Effector memory CD4-positive, alpha-beta T cell (primary cell): ENCODE measurements at regions not wholly inside any gene's neighbourhood (a gene's known extent, or its start where the extent isn't known, plus 50 kb on each side); places are given as distances from the start of the nearest gene placed in this dataset.

Experiments used
- DNase-seq, 3 donors: peaks; one replicate each; pipeline ENCODE4 v3.0.0-alpha.2; 2020
- H3K27ac ChIP-seq: 2 replicates; pipeline ENCODE4 v1.7.0; 2013; ENCODE audit warnings: mild to moderate bottlenecking, low read length, moderate library complexity; ENCODE audit not compliant: insufficient read depth, poor library complexity, severe bottlenecking
- H3K27me3 ChIP-seq: replicated peaks from 2 replicates; pipeline ENCODE4 v1.7.0; 2013; ENCODE audit warnings: mild to moderate bottlenecking, low read length; ENCODE audit not compliant: insufficient read depth, control insufficient read depth, poor library complexity, severe bottlenecking
- H3K36me3 ChIP-seq: 2 replicates; pipeline ENCODE4 v1.7.0; 2013; ENCODE audit warnings: mild to moderate bottlenecking, low read length, moderate library complexity; ENCODE audit not compliant: control insufficient read depth, insufficient read depth
- H3K4me1 ChIP-seq: 2 replicates; pipeline ENCODE4 v1.7.0; 2013; ENCODE audit warnings: low read length, mild to moderate bottlenecking; ENCODE audit not compliant: control insufficient read depth, insufficient read depth, poor library complexity, severe bottlenecking
- H3K4me3 ChIP-seq: 2 replicates; pipeline ENCODE4 v1.7.0; 2013; ENCODE audit warnings: low read length, low read depth, mild to moderate bottlenecking; ENCODE audit not compliant: insufficient read depth, poor library complexity, severe bottlenecking
- H3K9me3 ChIP-seq: 2 replicates; pipeline ENCODE4 v1.7.0; 2013; ENCODE audit warnings: mild to moderate bottlenecking, low read length, moderate library complexity; ENCODE audit not compliant: control insufficient read depth

GRCh38 chr21:41031701-41032220 is 136.2 kb upstream of the BACE2 start:
- no peak for DNase-seq
- H3K27ac ChIP-seq = no peak overlapping the region
- H3K36me3 ChIP-seq = no peaks in the 10 kb centered on the region
- no peaks in the 10 kb centered on the region for H3K9me3 ChIP-seq
- no peaks in the 10 kb centered on the region for H3K4me1 ChIP-seq
- no peak overlapping the region for H3K4me3 ChIP-seq
- no peaks in the 10 kb centered on the region for H3K27me3 ChIP-seq

- Histone ChIP-seq H3K27me3 (no peaks in the 10 kb centered on the region), H3K4me1 (no peaks in the 10 kb centered on the region), H3K4me3 (no peak overlapping the region), H3K9me3 (no peaks in the 10 kb centered on the region), H3K27ac (no peak overlapping the region), H3K36me3 (no peaks in the 10 kb centered on the region)
- no peak for DNase-seq
These were observed 135.4 kb upstream of the BACE2 start for GRCh38 chr21:41032541-41032940.

DNA sequence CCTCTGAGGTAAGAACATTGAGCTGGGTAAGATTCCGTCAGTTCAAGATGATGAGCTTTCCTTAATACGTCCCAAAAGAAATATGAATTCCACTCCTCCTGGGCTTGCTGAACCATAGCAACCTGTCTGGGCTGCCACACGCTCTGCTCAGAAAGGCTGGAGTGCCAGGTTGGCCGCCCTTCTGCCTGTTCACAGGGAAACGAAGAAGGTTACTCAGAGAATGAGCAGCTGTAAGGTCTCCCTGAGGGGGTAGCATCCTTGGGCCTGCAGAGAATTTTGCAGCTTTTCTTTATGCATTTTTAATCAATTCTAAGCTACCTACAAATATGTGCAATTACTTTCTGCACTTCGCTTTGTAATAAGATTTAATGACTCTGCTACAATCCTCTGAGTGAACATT is 130.7 kb upstream of the BACE2 start:
- Histone ChIP-seq H3K4me1 (no peaks in the 10 kb centered on the region), H3K9me3 (no peaks in the 10 kb centered on the region), H3K27me3 (no peaks in the 10 kb centered on the region), H3K4me3 (no peak overlapping the region), H3K36me3 (no peaks in the 10 kb centered on the region), H3K27ac (no peak overlapping the region)
- no peak for DNase-seq

DNA sequence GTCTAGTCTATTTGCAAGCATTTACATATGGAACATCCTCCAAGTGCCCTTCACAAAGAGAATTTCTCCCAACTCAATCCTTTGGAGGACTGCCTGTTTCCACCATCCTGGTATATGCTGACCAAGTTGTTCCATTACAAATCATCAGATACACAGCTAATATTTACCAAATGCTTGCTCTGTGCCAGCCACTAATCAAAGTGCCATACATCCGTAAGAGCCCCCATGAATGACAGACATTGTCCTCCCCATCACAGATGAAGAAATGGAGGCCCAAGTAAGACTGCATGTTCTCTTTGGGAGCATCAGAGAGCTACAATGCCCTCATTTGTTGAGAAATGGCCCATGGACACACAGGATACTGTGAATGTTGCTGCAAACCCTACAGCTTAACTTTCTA is 130.0 kb upstream of the BACE2 start:
- Histone ChIP-seq H3K36me3 (no peaks in the 10 kb centered on the region), H3K4me1 (no peaks in the 10 kb centered on the region), H3K4me3 (no peak overlapping the region), H3K9me3 (no peaks in the 10 kb centered on the region), H3K27me3 (no peaks in the 10 kb centered on the region), H3K27ac (no peak overlapping the region)
- no peak for DNase-seq

GRCh38 chr21:41043014-41043413 is 124.9 kb upstream of the BACE2 start:
- no peaks in the 10 kb centered on the region for H3K4me1 ChIP-seq
- H3K36me3 ChIP-seq = no peaks in the 10 kb centered on the region
- no peaks in the 10 kb centered on the region for H3K9me3 ChIP-seq
- no peak overlapping the region for H3K27ac ChIP-seq
- H3K27me3 ChIP-seq = no peaks in the 10 kb centered on the region
- no peak for DNase-seq
- no peak overlapping the region for H3K4me3 ChIP-seq

DNA sequence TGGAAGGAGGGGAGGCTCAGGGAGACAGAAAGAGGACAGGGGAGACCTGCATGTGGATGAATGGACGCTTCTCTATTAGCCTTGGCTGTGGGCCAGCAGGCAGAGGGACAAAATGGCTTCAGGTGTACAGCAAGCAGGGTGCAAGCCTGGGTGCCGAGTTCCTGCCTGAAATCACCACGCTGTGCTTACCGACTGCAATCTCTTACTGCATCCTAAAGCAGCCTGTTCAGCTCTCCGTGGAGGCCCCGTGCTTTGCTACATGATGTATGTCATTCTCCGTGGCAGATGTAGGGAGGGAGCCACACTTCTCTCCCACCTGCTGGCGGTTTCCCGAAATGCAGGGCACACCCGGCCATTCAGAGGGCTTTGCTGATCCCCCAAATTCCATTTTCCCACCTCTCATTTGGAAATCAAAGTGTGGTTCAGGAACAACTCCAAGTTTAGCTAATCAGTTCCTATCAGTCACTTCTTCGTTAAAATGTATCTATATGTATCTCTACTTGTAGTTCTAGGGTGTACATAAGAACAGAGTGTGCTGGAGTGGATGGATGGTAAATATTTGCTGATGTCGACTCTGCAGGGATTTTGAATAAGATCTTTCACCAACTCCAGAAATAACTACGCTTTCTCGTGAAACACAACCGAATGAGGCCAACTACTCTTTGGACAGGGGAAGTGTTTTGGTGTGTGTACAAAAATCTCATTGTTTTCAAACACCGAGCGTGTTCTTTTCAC is 122.3 kb upstream of the BACE2 start:
- no peaks in the 10 kb centered on the region for H3K36me3 ChIP-seq
- H3K4me1 ChIP-seq = no peaks in the 10 kb centered on the region
- no peak overlapping the region for H3K4me3 ChIP-seq
- H3K27me3 ChIP-seq = no peaks in the 10 kb centered on the region
- DNase-seq = no peak
- H3K27ac ChIP-seq = no peak overlapping the region
- H3K9me3 ChIP-seq = no peaks in the 10 kb centered on the region

- Histone ChIP-seq H3K27me3 (no peaks in the 10 kb centered on the region), H3K36me3 (no peaks in the 10 kb centered on the region), H3K9me3 (no peaks in the 10 kb centered on the region), H3K27ac (no peak overlapping the region), H3K4me3 (no peak overlapping the region), H3K4me1 (no peaks in the 10 kb centered on the region)
- DNase-seq = no peak
These were observed 119.8 kb upstream of the BACE2 start for GRCh38 chr21:41048145-41048544.

- Histone ChIP-seq H3K9me3 (no peaks in the 10 kb centered on the region), H3K27ac (no peak overlapping the region), H3K4me1 (no peaks in the 10 kb centered on the region), H3K36me3 (no peaks in the 10 kb centered on the region), H3K27me3 (no peaks in the 10 kb centered on the region), H3K4me3 (no peak overlapping the region)
- no peak for DNase-seq
These were observed 119.3 kb upstream of the BACE2 start for GRCh38 chr21:41048623-41049022.

GRCh38 chr21:41052820-41053555 is 115.0 kb upstream of the BACE2 start:
- no peaks in the 10 kb centered on the region for H3K4me1 ChIP-seq
- no peak overlapping the region for H3K4me3 ChIP-seq
- no peak overlapping the region for H3K27ac ChIP-seq
- no peaks in the 10 kb centered on the region for H3K27me3 ChIP-seq
- H3K9me3 ChIP-seq = no peaks in the 10 kb centered on the region
- H3K36me3 ChIP-seq = no peaks in the 10 kb centered on the region
- DNase-seq = no peak

DNA sequence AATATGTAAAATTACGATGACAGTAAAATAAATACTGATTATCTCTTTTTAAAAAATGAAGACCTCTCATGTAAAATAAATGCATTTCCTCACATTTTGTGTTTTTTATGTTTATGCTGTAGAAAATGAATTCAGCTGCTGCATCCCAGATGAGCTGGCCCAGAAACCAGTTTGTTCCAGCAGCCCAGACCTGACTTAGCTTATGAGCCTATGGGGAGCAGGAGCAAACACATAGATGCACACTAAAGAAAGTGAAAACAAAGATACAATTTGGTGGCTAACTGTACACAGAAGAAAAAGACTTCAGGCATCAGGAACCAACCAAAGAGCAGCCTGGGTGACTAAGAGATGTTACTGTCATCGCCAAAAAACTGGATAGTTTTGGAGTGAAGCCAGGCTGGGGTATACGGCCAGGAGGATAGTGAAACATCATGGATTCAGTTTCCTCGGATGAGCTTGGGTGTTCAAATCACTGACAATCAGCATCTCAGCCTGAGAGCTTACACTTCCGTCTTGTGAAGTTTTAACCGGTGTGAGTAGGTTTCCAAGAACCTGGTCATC is 113.9 kb upstream of the BACE2 start:
- no peak for DNase-seq
- no peak overlapping the region for H3K27ac ChIP-seq
- no peaks in the 10 kb centered on the region for H3K9me3 ChIP-seq
- no peaks in the 10 kb centered on the region for H3K27me3 ChIP-seq
- no peak overlapping the region for H3K4me3 ChIP-seq
- no peaks in the 10 kb centered on the region for H3K4me1 ChIP-seq
- no peaks in the 10 kb centered on the region for H3K36me3 ChIP-seq
